GM19238 (cell line): ENCODE measurements at regions not wholly inside any gene's neighbourhood (a gene's known extent, or its start where the extent isn't known, plus 50 kb on each side); places are given as distances from the start of the nearest gene placed in this dataset.

Source experiments
- DNase-seq: peaks from one replicate; pipeline ENCODE4 v3.0.0; 2011; ENCODE audit warnings: low spot score; ENCODE audit not compliant: insufficient read length

GRCh38 chr17:14910916-14911315 is 354.2 kb downstream of the PMP22 start:
- no peak for DNase-seq

GRCh38 chr17:14904386-14904785 is 360.7 kb downstream of the PMP22 start:
- DNase-seq = no peak

DNA sequence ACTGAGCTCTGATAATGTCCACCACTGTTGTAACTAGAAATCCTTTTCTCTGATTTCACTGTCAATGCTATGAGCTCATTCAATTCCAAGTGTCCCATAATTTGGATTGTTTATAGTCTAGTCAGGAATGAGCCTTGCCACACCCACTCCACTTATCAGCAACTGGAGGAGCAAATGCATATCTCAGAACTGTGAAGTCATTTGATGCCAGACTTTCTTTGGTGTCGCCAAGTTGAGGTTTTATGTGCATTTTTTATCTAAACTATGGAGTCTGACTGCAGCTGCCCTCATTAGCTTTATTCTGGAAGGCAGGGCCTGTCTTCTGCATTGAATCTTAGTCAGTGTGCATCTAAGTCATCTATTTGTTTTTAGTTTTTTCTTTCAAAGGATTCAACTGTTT is 361.3 kb downstream of the PMP22 start:
- no peak for DNase-seq

DNA sequence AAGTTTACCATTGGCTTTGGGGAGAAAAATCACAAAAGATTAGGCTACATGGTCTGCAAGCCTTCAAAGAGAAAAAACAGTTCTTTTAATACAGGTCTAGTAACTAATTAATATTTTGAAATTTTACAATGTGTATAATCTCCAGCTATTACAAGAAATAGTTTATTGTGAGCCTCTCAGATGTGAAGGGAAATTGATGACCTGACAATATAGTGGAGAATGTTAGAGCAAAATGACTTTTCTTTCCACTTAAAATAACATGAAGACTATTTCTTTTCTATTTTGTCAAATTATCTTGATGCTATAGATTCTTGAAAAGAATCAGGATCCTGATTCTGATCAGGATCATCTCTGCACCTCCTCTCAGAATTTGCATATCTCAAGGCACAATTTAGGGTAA is 362.3 kb downstream of the PMP22 start:
- no peak for DNase-seq

DNA sequence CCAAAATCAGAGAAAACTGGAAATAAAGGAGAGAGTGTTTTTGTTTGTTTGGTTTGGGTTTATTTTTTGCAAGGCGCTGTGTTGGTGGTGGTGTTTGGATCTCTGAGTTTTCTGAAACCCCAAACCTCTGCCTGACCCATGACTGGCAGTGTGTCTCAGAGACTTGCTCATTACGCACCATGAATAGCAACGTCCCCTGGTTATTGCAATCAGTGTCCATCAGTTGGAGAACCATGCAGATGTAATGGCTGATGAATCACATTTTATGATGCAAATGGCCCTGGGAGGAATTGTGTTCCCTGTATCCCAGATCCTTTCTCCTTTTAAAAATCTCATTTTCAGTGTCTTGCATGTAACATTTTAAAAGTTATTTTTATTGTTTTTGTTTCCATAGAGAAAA is 362.8 kb downstream of the PMP22 start:
- DNase-seq = no peak

DNA sequence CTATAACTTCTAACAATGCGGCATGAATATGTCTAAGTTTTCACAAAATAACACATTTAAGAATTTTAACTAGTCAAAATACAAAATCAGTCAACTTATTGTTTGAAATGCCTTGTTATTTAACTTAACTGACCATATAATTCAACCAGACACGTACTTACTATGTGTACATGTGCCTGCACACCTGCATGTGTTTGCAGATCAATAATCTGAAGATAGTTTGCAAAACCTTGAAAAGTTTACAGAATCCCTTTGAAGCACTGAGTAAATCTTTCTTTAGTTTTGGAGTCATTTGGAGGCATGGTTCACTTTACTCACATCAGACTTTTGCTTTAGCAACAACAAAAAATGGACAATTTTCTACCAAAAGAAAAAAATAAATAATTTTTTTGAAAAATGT is 363.8 kb downstream of the PMP22 start:
- DNase-seq = no peak

DNA sequence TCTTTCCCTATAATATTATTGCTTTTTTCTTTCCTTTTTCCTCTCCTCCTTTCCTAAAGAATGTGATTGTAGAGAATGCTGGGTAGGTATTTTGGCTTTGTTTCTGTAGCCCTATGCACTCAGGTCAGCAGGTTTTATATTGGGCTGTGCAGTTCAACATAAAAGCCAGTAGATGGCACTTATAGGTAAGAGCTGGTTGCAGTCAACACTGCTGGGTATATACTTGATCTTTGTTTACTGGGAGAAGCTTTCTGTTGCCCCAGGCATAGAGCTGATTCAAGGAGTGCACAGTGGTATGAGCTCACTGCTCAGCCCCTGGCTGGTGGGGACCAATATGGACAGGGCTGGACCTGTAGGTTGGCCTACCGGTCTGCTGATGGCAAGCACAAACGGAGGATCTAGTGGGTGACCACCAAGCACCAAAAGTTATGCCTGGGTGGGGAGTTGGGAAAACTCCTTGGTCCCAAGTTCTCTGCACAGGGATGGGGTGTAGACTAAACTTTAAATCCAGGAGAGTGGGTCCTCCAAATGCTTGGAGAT is 378.9 kb downstream of the PMP22 start:
- DNase-seq = no peak

- DNase-seq = no peak
Measured at GRCh38 chr17:14882131-14882530, 383.0 kb downstream of the PMP22 start.

DNA sequence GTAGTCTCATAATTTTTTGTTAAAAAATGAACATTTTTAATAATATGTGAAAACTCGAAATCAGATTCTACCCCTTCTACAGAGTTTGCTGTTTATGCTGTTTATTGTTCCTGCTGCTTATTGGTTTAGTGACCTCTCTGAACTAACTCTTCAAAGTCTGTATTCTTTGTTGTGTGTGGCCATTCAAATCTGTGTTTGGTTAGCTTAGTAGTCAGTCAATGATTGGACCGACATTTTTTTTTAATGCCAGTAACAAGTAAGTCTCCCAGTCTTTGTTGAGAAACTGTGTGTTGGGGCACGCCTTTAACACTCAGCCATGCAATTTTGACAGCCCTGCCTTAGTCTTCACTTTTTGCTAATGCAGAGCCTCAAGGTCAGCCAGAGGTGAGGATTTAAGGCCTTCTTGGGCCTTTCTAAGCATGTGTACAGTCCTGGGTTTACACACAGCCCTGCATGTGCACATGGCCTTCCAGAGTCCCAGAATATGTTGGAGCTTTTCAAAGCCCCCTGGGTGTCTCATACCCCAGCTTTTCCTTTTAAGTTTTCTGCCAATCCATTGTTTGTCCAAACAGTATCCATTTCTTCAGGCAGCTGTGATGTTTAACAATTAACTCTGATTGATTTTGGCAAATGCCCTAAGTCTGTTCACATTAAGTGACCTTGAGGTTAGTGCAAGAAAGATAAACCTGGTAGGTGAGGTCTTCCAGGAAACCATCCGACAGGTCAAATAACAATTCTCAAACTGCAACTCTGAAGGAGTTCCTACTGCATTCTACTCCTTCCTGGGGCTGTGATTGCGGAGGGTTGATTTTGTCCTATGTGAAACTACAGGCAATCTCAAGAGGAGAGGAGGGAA is 389.3 kb downstream of the PMP22 start:
- DNase-seq = no peak

- no peak for DNase-seq
Measured at GRCh38 chr17:14873996-14874395, 391.1 kb downstream of the PMP22 start.

- DNase-seq = no peak
Measured at GRCh38 chr17:14873540-14873939, 391.6 kb downstream of the PMP22 start.

DNA sequence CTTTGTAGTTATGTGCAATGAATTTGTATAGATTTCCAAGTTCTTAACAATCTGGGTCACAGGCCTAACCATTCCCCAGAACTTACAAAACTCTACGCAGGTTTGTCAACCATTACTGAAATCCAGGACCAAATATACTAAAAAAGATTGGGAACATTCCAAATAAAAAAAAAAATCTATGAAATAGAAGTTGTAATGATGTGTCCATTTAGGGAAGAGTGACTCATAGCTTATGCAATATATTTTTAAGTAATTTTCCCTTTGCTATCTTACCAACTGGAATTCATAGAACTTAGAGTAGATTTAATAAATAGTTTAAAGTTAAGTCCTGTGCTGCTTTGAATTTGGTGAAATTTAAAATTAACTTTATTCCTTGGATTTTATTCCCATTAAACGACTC is 393.2 kb downstream of the PMP22 start:
- no peak for DNase-seq

- no peak for DNase-seq
Measured at GRCh38 chr17:14866266-14866665, 398.9 kb downstream of the PMP22 start.

DNA sequence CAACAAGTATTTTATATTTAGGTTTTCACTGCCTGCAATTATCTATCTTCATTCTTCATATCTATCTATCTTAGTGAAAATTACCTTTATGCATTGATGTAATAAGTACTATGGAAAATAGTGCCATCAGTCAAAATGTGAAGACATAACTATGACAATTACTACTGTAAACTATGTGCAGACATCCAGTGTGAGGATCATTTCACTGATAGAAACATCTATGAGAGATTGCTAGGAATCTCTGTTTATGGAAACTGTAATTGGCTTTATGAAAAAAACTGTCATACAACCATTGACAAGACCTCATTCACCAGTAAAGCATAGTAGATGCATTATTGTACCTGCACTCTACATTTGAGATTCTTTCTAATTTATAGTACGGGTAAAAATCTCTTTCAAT is 401.0 kb downstream of the PMP22 start:
- no peak for DNase-seq

DNA sequence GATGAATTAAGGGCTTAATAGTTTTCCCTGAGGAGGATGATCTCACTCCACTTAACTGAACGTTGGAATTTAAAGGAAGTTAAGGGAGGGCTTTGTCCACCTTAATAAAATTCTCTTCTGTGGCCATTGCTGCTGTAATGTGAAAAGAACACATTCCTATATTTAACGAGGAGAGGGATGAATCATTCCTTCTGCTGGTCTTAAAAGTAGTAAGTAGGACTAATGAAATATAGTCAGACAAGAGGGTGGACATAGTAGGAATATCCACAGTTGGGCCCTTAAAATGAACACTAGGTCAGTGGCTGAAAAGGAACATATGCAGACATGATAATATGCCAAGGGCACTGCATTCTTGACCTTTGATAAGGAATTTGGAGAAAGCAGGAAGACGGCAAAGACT is 405.6 kb downstream of the PMP22 start:
- DNase-seq = no peak

GRCh38 chr17:14856176-14856575 is 408.9 kb downstream of the PMP22 start:
- no peak for DNase-seq

GRCh38 chr17:14854691-14855090 is 410.4 kb downstream of the PMP22 start:
- no peak for DNase-seq

GRCh38 chr17:14845591-14846281 is 419.4 kb downstream of the PMP22 start:
- DNase-seq = no peak

DNA sequence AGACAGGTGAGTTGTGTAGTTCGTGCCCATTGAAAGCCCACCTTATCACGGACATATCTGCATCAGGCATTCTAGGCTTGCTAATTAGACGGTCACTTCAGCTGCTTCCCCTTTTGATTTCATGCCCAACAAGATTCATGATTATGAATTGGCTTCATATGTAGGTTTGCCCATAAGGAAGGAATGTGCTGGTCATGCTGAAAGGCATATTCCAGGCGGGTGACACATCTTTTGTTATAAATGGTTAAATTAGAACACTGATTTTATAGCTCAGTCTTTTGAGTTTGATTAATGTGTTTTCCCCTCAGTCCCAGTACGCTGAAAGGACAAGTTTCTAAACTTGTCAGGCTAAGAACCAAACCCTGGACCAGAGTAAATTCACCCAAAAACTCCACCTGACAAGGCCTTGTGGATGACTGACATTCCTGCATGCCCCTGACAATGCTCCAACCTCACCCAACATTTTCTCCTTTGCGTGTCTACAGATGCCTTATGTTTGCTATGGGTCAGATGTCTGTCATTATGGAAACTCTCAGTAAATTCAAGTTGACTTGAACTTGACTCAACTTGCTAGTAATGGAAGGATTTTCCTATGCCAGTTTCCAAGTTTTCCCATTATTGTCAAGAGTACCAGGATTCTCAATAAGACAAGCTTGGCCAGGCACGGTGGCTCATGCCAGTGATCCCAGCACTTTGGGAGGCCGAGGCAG is 421.9 kb downstream of the PMP22 start:
- no peak for DNase-seq

DNA sequence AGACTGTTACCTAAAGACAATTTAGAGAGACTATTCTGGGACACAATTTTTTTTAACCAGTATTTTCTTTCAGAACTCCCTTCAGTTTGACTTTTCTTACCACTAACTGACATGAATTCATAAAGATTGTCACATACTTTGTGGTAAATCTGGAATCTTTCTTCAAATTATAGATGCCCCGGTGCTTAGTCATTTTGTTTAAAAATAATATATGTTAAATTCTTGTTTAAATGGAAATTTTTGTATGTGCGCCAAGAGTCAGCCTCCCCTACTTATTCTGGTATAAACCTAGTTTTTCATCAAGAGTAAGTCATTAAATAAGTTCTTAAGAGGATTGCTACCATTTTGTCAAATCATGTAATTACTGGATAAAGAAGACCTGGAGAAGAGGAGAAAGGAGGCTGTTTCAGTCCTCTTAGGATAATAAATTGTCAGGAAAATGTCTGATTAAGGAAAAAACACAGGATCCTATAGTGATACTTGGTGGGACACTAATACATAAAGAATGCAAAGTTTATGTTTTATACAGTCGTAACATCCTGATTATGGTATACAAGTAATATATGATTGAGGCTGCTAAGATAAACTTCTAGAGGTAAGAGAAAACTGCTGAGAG is 424.4 kb downstream of the PMP22 start:
- no peak for DNase-seq

GRCh38 chr17:14838567-14838966 is 426.6 kb downstream of the PMP22 start:
- DNase-seq = no peak
